ENCODE measurements at regions not wholly inside any gene's neighbourhood (a gene's known extent, or its start where the extent isn't known, plus 50 kb on each side); places are given as distances from the start of the nearest gene placed in this dataset.
"Not testable (repeated sequence)": the region's sequence is repeated elsewhere in the genome, so short reads cannot be mapped to it uniquely, and the experiment has no call there.

- DNase-seq, result no peak
Measured at GRCh38 chr4:57305836-57306235, 195.7 kb upstream of the IGFBP7 start.

DNA sequence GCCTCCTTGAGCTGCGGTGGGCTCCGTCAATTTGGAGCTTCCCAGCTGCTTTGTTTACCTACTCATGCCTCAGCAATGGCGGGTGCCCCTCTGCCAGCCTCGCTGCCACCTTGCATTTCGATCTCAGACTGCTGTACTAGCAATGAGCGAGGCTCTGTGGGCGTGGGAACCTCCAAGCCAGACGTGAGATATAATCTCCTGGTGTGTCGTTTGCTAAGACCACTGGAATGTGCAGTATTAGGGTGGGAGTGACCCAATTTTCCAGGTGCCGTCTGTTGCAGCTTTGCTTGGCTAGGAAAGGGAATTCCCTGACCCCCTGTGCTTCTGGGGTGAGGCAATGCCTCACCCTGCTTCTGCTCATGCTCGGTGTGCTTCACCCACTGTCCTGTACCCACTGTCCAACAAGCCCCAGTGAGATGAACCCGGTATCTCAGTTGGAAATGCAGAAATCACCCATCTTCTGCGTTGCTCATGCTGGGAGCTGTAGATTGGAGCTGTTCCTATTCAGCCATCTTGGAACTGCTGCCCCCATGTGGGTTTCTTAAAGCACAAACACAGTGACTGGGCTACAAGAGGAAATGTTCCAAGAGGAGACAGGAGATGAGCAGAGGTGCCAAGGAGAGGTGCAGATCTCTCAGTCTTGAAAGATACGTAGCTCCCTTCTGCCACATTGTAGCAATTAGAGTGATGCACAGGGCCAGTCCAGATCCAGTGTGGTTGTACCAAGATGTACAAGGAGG lies 193.0 kb upstream of the IGFBP7 start:
- DNase-seq, result no peak

DNA sequence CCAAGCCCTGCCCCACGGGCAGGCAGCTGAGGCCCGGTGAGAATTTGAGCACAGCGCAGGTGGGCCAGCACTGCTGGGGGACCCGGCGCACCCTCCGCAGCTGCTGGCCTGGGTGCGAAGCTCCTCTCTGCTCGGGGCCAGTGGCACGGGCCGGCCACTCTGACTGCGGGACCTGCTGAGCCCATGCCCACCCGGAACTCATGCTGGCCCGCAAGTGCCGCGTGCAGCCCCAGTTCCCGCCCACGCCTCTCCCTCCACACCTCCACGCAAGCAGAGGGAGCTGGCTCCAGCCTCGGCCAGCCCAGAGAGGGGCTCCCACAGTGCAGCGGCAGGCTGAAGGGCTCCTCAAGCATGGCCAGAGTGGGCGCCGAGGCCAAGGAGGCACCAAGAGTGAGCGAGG lies 190.1 kb upstream of the IGFBP7 start:
- DNase-seq, result not testable (repeated sequence)

DNA sequence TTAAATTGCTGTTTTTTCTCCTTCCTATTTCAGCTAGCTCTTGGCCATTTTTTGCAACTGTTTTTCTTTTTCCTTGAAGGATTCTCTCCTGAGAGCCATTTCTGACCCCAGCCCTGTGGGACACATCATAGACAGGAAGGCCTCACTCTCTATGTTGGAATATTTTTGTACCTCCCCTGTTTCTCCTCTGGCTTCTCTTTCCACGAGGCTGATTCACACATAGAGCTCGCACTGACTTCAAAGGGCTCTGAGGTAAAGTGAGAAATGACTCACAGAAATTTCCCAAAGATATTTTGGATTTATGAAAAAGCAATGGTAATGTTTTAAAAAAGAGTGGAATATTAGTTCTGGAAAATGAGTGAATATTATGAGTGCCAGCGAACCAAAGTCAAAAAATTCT lies 181.7 kb upstream of the IGFBP7 start:
- DNase-seq, result no peak

GRCh38 chr4:57287687-57288604 lies 177.8 kb upstream of the IGFBP7 start:
- DNase-seq, result no peak

- no peak for DNase-seq
Measured at GRCh38 chr4:57282933-57283310, 172.7 kb upstream of the IGFBP7 start.

DNA sequence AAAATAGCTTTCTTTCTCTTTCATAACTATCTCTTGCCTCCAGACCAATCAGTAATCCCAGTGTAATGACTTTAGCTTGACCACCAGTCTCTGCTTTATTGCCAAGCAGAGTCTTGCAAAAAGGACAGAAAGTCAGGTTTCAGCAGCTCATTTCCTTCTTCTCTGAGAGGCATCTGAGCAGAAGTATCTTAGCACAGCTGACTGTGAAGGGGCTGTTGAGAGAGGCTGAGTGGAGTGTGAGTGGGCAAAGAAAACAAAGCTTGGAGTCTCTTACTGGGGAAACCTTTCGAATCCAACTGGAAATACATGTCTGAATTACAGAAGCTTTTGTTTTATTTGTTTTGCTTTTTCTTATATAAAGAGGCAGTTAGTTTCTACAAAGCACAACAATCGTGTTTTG lies 170.3 kb upstream of the IGFBP7 start:
- no peak for DNase-seq

GRCh38 chr4:57278780-57279179 lies 168.6 kb upstream of the IGFBP7 start:
- DNase-seq, result no peak

GRCh38 chr4:57274082-57274481 lies 163.9 kb upstream of the IGFBP7 start:
- DNase-seq, result no peak

- no peak for DNase-seq
Measured at GRCh38 chr4:57270346-57270745, 160.2 kb upstream of the IGFBP7 start.

- no peak for DNase-seq
Measured at GRCh38 chr4:57265831-57266582, 155.8 kb upstream of the IGFBP7 start.

DNA sequence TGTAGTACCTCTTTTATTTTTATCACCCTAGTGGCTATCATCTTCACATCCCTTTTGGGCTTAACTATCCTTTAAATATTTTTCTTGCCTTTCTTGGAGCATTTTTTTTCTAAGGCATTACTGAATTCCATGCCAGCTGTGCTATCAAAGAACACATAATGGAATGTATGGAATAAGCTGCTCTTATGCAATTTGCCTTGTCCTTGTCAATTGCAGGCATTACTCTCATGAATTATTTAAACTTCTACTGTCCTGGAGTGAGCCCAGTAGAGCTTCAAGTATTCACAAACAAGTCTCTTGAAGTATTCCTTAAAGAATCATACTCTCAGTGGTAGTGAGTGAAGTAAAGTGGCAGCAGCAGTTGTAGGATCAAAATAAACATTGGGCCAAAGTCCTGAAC lies 144.6 kb upstream of the IGFBP7 start:
- DNase-seq, result no peak

GRCh38 chr4:57249083-57249482 lies 138.9 kb upstream of the IGFBP7 start:
- no peak for DNase-seq

GRCh38 chr4:57243076-57243475 lies 132.9 kb upstream of the IGFBP7 start:
- no peak for DNase-seq

GRCh38 chr4:57234252-57234775 lies 124.1 kb upstream of the IGFBP7 start:
- no peak for DNase-seq

DNA sequence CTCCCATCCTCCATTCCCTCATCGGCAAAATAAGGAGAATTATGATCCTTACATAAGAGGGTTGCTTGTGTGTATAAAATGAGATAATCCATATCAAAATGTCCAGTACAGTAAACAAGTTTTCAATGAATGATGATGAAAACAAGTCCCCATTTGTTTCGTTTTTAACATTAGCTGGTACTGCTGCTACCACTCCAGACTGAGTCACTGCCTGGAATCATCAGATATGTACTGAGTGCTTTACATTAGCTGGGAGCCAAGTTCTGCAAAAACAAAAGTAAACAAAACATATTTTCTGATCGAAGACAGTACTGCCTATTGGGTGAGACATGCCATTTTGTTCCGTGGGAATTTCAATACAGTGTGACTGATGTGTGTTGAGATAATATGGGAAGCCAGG lies 123.2 kb upstream of the IGFBP7 start:
- no peak for DNase-seq

GRCh38 chr4:57231781-57232180 lies 121.6 kb upstream of the IGFBP7 start:
- DNase-seq, result no peak

- no peak for DNase-seq
Measured at GRCh38 chr4:57220734-57221133, 110.5 kb upstream of the IGFBP7 start.

GRCh38 chr4:57220172-57220571 lies 110.0 kb upstream of the IGFBP7 start:
- no peak for DNase-seq

DNA sequence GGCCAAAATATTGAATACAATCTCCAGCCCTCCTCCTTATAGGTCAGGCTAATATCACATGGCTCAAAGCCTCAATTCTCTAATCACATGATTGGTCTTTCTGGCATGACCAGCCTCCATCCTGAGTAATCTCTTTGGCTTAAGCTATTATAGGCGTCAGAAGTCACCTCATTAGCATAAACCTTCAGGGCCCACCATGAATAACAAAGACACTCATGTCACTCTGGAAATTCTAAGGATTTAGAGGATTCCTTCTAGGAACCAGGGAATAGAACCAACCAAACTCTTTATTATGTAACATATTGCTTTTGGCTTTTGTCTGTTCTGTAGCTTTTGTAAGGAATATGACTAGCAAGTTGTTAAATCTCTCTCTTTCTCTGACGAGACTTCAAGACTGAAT lies 109.2 kb upstream of the IGFBP7 start:
- DNase-seq, result no peak

GRCh38 chr4:57214654-57215411 lies 104.6 kb upstream of the IGFBP7 start:
- DNase-seq, result no peak

- no peak for DNase-seq
Measured at GRCh38 chr4:57211131-57211530, 100.9 kb upstream of the IGFBP7 start.

DNA sequence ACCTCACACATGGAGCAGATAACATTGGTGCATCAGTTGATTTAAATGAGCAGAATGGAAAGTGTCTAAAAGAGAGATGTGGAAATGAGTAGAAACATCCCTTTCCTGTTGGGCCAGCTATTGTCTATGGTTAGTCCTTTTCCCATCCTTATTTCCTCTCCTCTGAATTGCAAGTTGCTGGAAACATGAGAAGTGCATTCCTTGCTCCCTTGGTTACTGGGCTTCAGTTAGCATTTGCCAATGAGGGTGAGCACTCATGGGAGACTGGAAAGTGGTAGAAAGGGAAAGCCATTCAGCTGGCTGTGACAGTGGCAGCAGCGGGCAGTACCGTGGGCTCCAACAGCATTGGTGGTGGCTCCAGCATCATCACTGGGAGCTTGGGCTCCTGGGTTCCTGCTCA lies 96.0 kb upstream of the IGFBP7 start:
- DNase-seq, result no peak

Measured in cortex of kidney (tissue), 1 donor.